Transverse colon (tissue), 4 donors: ENCODE measurements at regions not wholly inside any gene's neighbourhood (a gene's known extent, or its start where the extent isn't known, plus 50 kb on each side); places are given as distances from the start of the nearest gene placed in this dataset.

Source experiments
- DNase-seq: peaks from one replicate; pipeline ENCODE4 v3.0.0-alpha.2; 2019
- H3K27ac ChIP-seq, 4 donors: fragments of 200-600 bp; sonication (generic); 2 replicates each; pipeline ENCODE4 v1.5.1; 2016 to 2018; ENCODE audit warnings: inconsistent platforms in 4 of 4
- H3K27me3 ChIP-seq: fragments of 200-600 bp; sonication (generic); 2 replicates; pipeline ENCODE4 v1.5.1; 2017; ENCODE audit warnings: inconsistent platforms
- H3K36me3 ChIP-seq, 4 donors: fragments of 200-600 bp; sonication (generic); 2 replicates each; pipeline ENCODE4 v1.5.1; 2017 to 2019; ENCODE audit warnings: inconsistent platforms in 4 of 4
- H3K4me1 ChIP-seq, 4 donors: fragments of 200-600 bp; sonication (generic); 2 replicates each; pipeline ENCODE4 v1.5.1; 2017 to 2020; ENCODE audit warnings: inconsistent platforms in 4 of 4
- H3K4me3 ChIP-seq, 4 donors: fragments of 200-600 bp; sonication (generic); 1 replicate in 1 of 4; 2 replicates in 3 of 4; pipeline versions ENCODE4 v1.5.1 to v1.6.1; 2017 to 2019; ENCODE audit warnings: inconsistent platforms in 4 of 4
- H3K9me3 ChIP-seq, 2 donors: fragments of 200-600 bp; sonication (generic); 2 replicates each; pipeline ENCODE4 v1.5.1; 2017 to 2019; ENCODE audit warnings: inconsistent platforms in 2 of 2
- EP300 ChIP-seq: sonication (generic); formaldehyde crosslinking; IDR thresholded peaks from one replicate; pipeline ENCODE4 v1.6.1; 2017; ENCODE audit warnings: antibody characterized with exemption, low read depth
- POLR2A ChIP-seq: fragments of 450-650 bp; IDR thresholded peaks from one replicate; pipeline ENCODE4 v1.6.1; 2016; ENCODE audit warnings: antibody characterized with exemption, mild to moderate bottlenecking, moderate library complexity
- POLR2AphosphoS5 ChIP-seq, 3 donors: sonication (generic); formaldehyde crosslinking; IDR thresholded peaks; one replicate each; pipeline ENCODE4 v1.6.1; 2016; ENCODE audit warnings: antibody characterized with exemption in 3 of 3
- WGBS, 2 donors: methylation state at CpG; one replicate each; pipeline ENCODE4 v1.1.5; 2018; ENCODE audit warnings: low coverage in 1 of 2; 5-methylcytosine and 5-hydroxymethylcytosine counted together
- in situ Hi-C, 4 donors: fragments of 200-750 bp; cut with MboI; loops; one replicate each; pipeline versions ENCODE4 v1.15.0 to v1.15.1; 2017; ENCODE audit warnings: low sequenced_read_pairs in 3 of 4, low pct_ligation_motif_present in 1 of 4, low pct_unique_long_range_greater_than_20kb in 1 of 4
- intact Hi-C: fragments of 100-400 bp; cut with DNase I; formaldehyde crosslinking; loops from one replicate; pipeline ENCODE4 v1.15.1; 2023; ENCODE audit warnings: low total_unique reads
- TF ChIP-seq, protein P1 (sequence below), 5 experiments: fragments of 200-600 bp in 3 of 5; fragments of 450-650 bp in 2 of 5; sonication (generic) in 3 of 5; IDR thresholded peaks; 1 replicate in 2 of 5; 2 replicates in 3 of 5; pipeline ENCODE4 v1.5.1; 2016 to 2017; ENCODE audit warnings: antibody characterized with exemption in 5 of 5, inconsistent platforms in 3 of 5, mild to moderate bottlenecking in 2 of 5, moderate library complexity in 1 of 5

DNA sequence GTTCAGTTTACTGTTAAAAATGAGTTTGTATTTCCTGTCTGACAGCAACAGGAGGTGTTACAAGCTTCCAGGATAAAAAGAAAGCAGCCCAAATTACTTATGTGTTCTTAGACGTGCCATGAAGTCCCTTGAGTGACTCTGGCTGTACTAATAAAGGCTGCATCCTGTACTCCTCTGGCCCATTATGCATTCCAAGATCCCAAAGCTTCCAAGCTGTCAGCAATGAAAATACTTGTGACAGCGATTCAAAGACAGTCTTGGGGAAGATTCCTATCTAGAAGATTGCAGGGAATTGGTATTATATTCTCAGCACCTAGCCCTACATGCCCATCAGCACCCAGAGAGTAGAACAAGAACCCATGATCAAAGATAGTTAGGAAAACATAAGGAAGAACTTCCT lies 281.6 kb upstream of the TRPC7 start:
- Histone ChIP-seq H3K4me1 (no peaks in the 10 kb centered on the region), H3K4me3 (no peak overlapping the region), H3K9me3 (no peaks in the 10 kb centered on the region), H3K27me3 (no peaks in the 10 kb centered on the region), H3K27ac (no peak overlapping the region), H3K36me3 (no peaks in the 10 kb centered on the region)
- in situ Hi-C loops = no loop called here
- intact Hi-C loops = no loop called here
- no peak for DNase-seq
- WGBS, 2 donors = 17 to 43% methylated on average over 1 to 2 of the region's 2 CpGs
- TF ChIP-seq, protein P1, sequence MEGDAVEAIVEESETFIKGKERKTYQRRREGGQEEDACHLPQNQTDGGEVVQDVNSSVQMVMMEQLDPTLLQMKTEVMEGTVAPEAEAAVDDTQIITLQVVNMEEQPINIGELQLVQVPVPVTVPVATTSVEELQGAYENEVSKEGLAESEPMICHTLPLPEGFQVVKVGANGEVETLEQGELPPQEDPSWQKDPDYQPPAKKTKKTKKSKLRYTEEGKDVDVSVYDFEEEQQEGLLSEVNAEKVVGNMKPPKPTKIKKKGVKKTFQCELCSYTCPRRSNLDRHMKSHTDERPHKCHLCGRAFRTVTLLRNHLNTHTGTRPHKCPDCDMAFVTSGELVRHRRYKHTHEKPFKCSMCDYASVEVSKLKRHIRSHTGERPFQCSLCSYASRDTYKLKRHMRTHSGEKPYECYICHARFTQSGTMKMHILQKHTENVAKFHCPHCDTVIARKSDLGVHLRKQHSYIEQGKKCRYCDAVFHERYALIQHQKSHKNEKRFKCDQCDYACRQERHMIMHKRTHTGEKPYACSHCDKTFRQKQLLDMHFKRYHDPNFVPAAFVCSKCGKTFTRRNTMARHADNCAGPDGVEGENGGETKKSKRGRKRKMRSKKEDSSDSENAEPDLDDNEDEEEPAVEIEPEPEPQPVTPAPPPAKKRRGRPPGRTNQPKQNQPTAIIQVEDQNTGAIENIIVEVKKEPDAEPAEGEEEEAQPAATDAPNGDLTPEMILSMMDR (IDR thresholded peaks at IDR 0.05) = no peak
- TF ChIP-seq POLR2A (no peak), POLR2AphosphoS5 (IDR thresholded peaks at IDR 0.05) (no peak), EP300 (no peak)

DNA sequence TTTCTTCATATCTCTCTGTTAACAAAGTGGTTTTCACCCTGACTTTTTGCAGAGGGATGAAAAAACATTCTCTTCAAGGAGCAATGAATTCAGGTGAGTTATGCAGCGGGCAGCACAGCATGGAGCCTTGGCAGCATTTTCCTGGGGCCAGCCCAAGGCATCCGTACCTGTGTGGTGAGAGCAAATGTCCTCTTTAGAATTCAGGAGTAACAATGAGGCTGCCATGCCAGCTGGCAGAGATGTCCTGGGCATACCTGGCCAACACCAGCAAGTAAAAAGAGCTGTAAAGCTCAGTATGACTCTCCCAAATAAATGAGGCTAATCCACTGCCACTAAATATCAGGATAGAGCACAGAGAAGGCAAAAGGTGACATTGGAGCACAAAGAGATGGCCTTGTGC lies 277.6 kb upstream of the TRPC7 start:
- WGBS, 2 donors = 68 to 100% methylated on average over 2 of the region's 2 CpGs
- H3K36me3 ChIP-seq = no peaks in the 10 kb centered on the region
- H3K9me3 ChIP-seq = no peaks in the 10 kb centered on the region
- DNase-seq = no peak
- no peaks in the 10 kb centered on the region for H3K4me1 ChIP-seq
- in situ Hi-C loops (no loop called here), intact Hi-C loops (no loop called here)
- no peak overlapping the region for H3K27ac ChIP-seq
- H3K27me3 ChIP-seq = no peaks in the 10 kb centered on the region
- no peak overlapping the region for H3K4me3 ChIP-seq
- no peak for TF ChIP-seq EP300
- TF ChIP-seq POLR2AphosphoS5 (IDR thresholded peaks at IDR 0.05) = no peak
- TF ChIP-seq, protein P1 (IDR thresholded peaks at IDR 0.05) = no peak
- TF ChIP-seq POLR2A = no peak

DNA sequence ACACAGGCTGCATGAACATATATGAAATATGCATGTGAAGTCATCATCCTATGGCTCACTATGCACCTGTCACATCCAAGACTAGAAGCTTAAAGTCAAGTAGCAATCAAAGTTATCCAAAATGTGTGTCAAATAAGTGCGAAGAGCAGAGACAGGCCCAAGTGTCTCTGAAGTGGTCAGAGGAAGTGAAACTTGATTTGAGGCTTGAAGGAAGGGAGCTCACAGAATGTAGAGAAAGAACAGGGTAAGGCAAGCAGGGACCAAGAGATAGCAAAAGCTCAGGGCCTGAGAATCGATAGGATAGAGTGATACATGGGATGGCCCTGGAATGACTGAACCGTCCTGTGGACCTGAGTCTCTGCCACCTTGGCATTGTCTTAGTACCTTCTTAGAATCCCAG lies 274.3 kb upstream of the TRPC7 start:
- WGBS, 2 donors = 91% methylated on average over 3 of the region's 3 CpGs
- TF ChIP-seq EP300 = no peak
- TF ChIP-seq POLR2AphosphoS5 (IDR thresholded peaks at IDR 0.05) = no peak
- Histone ChIP-seq H3K4me3 (no peak overlapping the region), H3K36me3 (no peaks in the 10 kb centered on the region), H3K9me3 (no peaks in the 10 kb centered on the region), H3K4me1 (no peaks in the 10 kb centered on the region), H3K27ac (no peak overlapping the region), H3K27me3 (no peaks in the 10 kb centered on the region)
- in situ Hi-C loops (no loop called here), intact Hi-C loops (no loop called here)
- DNase-seq = no peak

DNA sequence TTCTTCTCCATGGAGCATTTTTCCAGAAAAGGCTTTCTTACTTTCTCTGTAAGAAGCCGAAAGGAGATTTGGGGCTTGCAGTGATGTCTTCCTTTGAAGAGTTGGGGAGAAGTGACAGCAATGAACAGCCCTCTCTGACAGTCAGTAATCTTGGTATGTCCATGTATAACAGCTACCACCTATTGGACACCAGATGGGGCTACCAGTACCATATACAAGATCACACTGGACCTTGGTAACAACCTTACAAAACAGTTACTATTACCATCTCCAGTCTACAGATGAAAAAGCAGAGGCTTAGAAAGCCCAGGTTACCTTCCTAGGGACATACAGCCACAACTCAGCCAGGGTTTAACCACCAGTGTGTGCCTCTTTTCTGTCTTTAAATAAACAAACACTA lies 272.7 kb upstream of the TRPC7 start:
- H3K36me3 ChIP-seq = no peaks in the 10 kb centered on the region
- H3K4me1 ChIP-seq = no peaks in the 10 kb centered on the region
- 96% methylated on average over 1 of the region's 1 CpG; no CpG with 5 or more reads in 1 of the 2 donors for WGBS, 2 donors
- H3K27ac ChIP-seq = no peak overlapping the region
- H3K27me3 ChIP-seq = no peaks in the 10 kb centered on the region
- H3K4me3 ChIP-seq = no peak overlapping the region
- TF ChIP-seq, protein P1 (IDR thresholded peaks at IDR 0.05) = no peak
- TF ChIP-seq POLR2A (no peak), POLR2AphosphoS5 (IDR thresholded peaks at IDR 0.05) (no peak), EP300 (no peak)
- H3K9me3 ChIP-seq = no peaks in the 10 kb centered on the region
- in situ Hi-C loops = no loop called here
- intact Hi-C loops = no loop called here
- DNase-seq = no peak

DNA sequence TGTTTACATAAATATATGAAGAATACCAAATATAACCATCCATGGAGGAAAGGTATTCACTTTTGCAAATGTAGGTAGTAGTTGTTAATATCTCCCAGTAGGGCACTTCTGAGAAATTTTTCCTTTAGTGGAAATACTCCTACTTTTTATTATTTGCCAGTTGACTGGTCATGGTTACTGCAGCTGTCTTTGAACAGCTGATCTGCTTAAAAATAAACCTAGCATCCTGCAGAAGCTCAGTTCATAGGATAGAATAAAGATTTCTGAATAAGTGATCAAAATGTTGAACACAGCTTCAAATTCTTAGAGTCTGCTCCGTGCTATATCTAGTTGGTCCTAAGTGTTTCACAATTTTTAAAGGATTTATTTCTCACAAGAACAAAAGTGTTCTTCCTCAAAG lies 270.7 kb upstream of the TRPC7 start:
- Histone ChIP-seq H3K4me3 (no peak overlapping the region), H3K4me1 (no peaks in the 10 kb centered on the region), H3K27ac (no peak overlapping the region), H3K27me3 (no peaks in the 10 kb centered on the region), H3K36me3 (no peaks in the 10 kb centered on the region), H3K9me3 (no peaks in the 10 kb centered on the region)
- TF ChIP-seq EP300 (no peak), POLR2AphosphoS5 (IDR thresholded peaks at IDR 0.05) (no peak)
- TF ChIP-seq, protein P1 (IDR thresholded peaks at IDR 0.05) = no peak
- in situ Hi-C loops = no loop called here
- WGBS, 2 donors = 87 to 90% methylated on average over 1 of the region's 1 CpG
- intact Hi-C loops = no loop called here
- no peak for DNase-seq
